H1 (cell line): ENCODE measurements at regions not wholly inside any gene's neighbourhood (a gene's known extent, or its start where the extent isn't known, plus 50 kb on each side); places are given as distances from the start of the nearest gene placed in this dataset.

Experiments used
- CTCF ChIA-PET: fragments of 300-600 bp; sonication (Branson Sonifier 250); formaldehyde crosslinking; loops from one replicate; lab custom pipeline; 2021; ENCODE audit not compliant: partially characterized antibody; lab: Charles Lee
- POLR2A ChIA-PET: fragments of 300-600 bp; sonication (Branson Sonifier 250); formaldehyde crosslinking; loops from one replicate; lab custom pipeline; 2021; ENCODE audit warnings: inconsistent platforms; ENCODE audit not compliant: partially characterized antibody; lab: Charles Lee
- DNase-seq, 2 experiments: peaks; one replicate each; pipeline versions ENCODE4 v3.0.0 to v3.0.0-alpha.2; 2010 to 2022; ENCODE audit warnings: low spot score in 2 of 2, low read depth in 1 of 2, mixed read lengths in 1 of 2
- FAIRE-seq: peaks from 2 replicates; lab custom pipeline; 2011; peaks lifted over from hg19 to GRCh38; lab: Jason Lieb, UNC
- H2AFZ ChIP-seq: 2 replicates; pipeline ENCODE4 v1.8.1; 2012; ENCODE audit warnings: low read length, inconsistent platforms
- H2AK5ac ChIP-seq: 2 replicates; pipeline ENCODE4 v1.6.1; 2013; ENCODE audit warnings: low read depth, low read length
- H2BK120ac ChIP-seq: replicated peaks from 2 replicates; pipeline ENCODE3; 2013; ENCODE audit warnings: low read depth, low read length, inconsistent platforms
- H2BK12ac ChIP-seq: 2 replicates; pipeline ENCODE4 v1.6.1; 2013; ENCODE audit warnings: low read depth, low read length
- H2BK15ac ChIP-seq: 2 replicates; pipeline ENCODE4 v1.6.1; 2013; ENCODE audit warnings: low read length
- H2BK20ac ChIP-seq: 2 replicates; pipeline ENCODE4 v1.6.1; 2013; ENCODE audit warnings: low read length
- H2BK5ac ChIP-seq: 2 replicates; pipeline ENCODE4 v1.6.1; 2013; ENCODE audit warnings: low read depth, low read length
- H3K14ac ChIP-seq: 2 replicates; pipeline ENCODE4 v1.6.1; 2013; ENCODE audit warnings: inconsistent platforms; ENCODE audit not compliant: insufficient read length
- H3K18ac ChIP-seq: 2 replicates; pipeline ENCODE4 v1.6.1; 2013; ENCODE audit warnings: low read length; ENCODE audit errors: extremely low read depth
- H3K23ac ChIP-seq: 2 replicates; pipeline ENCODE4 v1.6.1; 2013; ENCODE audit warnings: inconsistent platforms; ENCODE audit not compliant: insufficient read length
- H3K23me2 ChIP-seq: 2 replicates; pipeline ENCODE4 v1.6.1; 2013; ENCODE audit warnings: low read depth, low read length
- H3K27ac ChIP-seq: 2 replicates; pipeline ENCODE4 v1.6.1; 2011; ENCODE audit warnings: low read depth, low read length, inconsistent platforms
- H3K27me3 ChIP-seq, 4 experiments: replicated peaks in 1 of 4; 1 replicate in 1 of 4; 2 replicates in 3 of 4; pipeline versions ENCODE4 v1.6.1 to v1.8.1; 2011 to 2013; ENCODE audit warnings: low read length in 3 of 4, mild to moderate bottlenecking in 3 of 4, inconsistent platforms in 2 of 4, mixed read lengths in 2 of 4, moderate library complexity in 1 of 4; ENCODE audit not compliant: control insufficient read depth in 3 of 4, insufficient read depth in 3 of 4; ENCODE audit errors: extremely low read depth in 1 of 4
- H3K36me3 ChIP-seq, 4 experiments: 2 replicates each; pipeline versions ENCODE4 v1.6.1 to v1.8.1; 2011 to 2013; ENCODE audit warnings: mild to moderate bottlenecking in 4 of 4, low read length in 3 of 4, moderate library complexity in 2 of 4, control low read depth in 1 of 4, inconsistent platforms in 1 of 4; ENCODE audit not compliant: insufficient read depth in 4 of 4, control insufficient read depth in 2 of 4
- H3K4ac ChIP-seq: replicated peaks from 2 replicates; pipeline ENCODE3; 2013; ENCODE audit warnings: low read length, low read depth, mixed read lengths, inconsistent platforms; ENCODE audit not compliant: insufficient read length
- H3K4me1 ChIP-seq, 4 experiments: replicated peaks in 1 of 4; 1 replicate in 1 of 4; 2 replicates in 3 of 4; pipeline versions ENCODE4 v1.6.1 to v1.8.1; 2011 to 2013; ENCODE audit warnings: low read length in 3 of 4, inconsistent platforms in 2 of 4, mixed read lengths in 1 of 4; ENCODE audit not compliant: insufficient read depth in 4 of 4, control insufficient read depth in 3 of 4
- H3K4me2 ChIP-seq, 2 experiments: 2 replicates each; pipeline versions ENCODE4 v1.6.1 to v1.8.1; 2011 to 2013; ENCODE audit warnings: low read depth in 2 of 2, low read length in 2 of 2, control low read depth in 1 of 2, inconsistent platforms in 1 of 2, mild to moderate bottlenecking in 1 of 2; ENCODE audit not compliant: insufficient read depth in 1 of 2
- H3K4me3 ChIP-seq, 4 experiments: fragments of 200-600, 300-600 bp in 1 of 4; sonication (generic), shearing (Covaris generic), sonication (Bioruptor Twin) in 1 of 4; 2 replicates each; pipeline versions ENCODE4 v1.5.1 to v1.8.1; 2011 to 2016; ENCODE audit warnings: low read length in 4 of 4, low read depth in 3 of 4, control low read depth in 2 of 4, inconsistent platforms in 2 of 4, mild to moderate bottlenecking in 2 of 4, mixed read lengths in 1 of 4, moderate library complexity in 1 of 4; ENCODE audit not compliant: insufficient read depth in 2 of 4; ENCODE audit errors: extremely low read depth in 1 of 4
- H3K56ac ChIP-seq: replicated peaks from 2 replicates; pipeline ENCODE3; 2013; ENCODE audit warnings: low read depth, mild to moderate bottlenecking, mixed read lengths, low read length, inconsistent platforms; ENCODE audit not compliant: insufficient read length
- H3K79me1 ChIP-seq: 2 replicates; pipeline ENCODE4 v1.6.1; 2013; ENCODE audit warnings: low read depth, low read length, control low read depth
- H3K79me2 ChIP-seq, 2 experiments: 2 replicates each; pipeline versions ENCODE4 v1.6.1 to v1.8.1; 2012 to 2013; ENCODE audit warnings: low read length in 2 of 2, mild to moderate bottlenecking in 2 of 2, inconsistent platforms in 1 of 2; ENCODE audit not compliant: insufficient read depth in 2 of 2, control insufficient read depth in 1 of 2
- H3K9ac ChIP-seq, 4 experiments: replicated peaks in 1 of 4; 1 replicate in 1 of 4; 2 replicates in 3 of 4; pipeline versions ENCODE4 v1.6.1 to v1.8.1; 2011 to 2013; ENCODE audit warnings: low read depth in 3 of 4, low read length in 3 of 4, control low read depth in 2 of 4, mild to moderate bottlenecking in 2 of 4, moderate library complexity in 2 of 4, inconsistent platforms in 1 of 4; ENCODE audit errors: extremely low read depth in 1 of 4
- H3K9me3 ChIP-seq, 2 experiments: 2 replicates each; pipeline versions ENCODE4 v1.6.1 to v1.8.1; 2012 to 2013; ENCODE audit warnings: mild to moderate bottlenecking in 2 of 2, moderate library complexity in 2 of 2, control low read depth in 1 of 2, inconsistent platforms in 1 of 2, low read depth in 1 of 2, low read length in 1 of 2, mixed read lengths in 1 of 2; ENCODE audit not compliant: insufficient read depth in 2 of 2
- H4K20me1 ChIP-seq, 2 experiments: replicated peaks in 1 of 2; 2 replicates each; pipeline versions ENCODE3 to v1.8.1; 2011 to 2013; ENCODE audit warnings: inconsistent platforms in 2 of 2, low read length in 2 of 2, mild to moderate bottlenecking in 1 of 2; ENCODE audit not compliant: insufficient read depth in 2 of 2, control insufficient read depth in 1 of 2
- H4K5ac ChIP-seq: 2 replicates; pipeline ENCODE4 v1.6.1; 2013; ENCODE audit warnings: low read length, low read depth, mixed read lengths, inconsistent platforms; ENCODE audit not compliant: insufficient read length
- H4K8ac ChIP-seq: 2 replicates; pipeline ENCODE4 v1.8.0; 2013; ENCODE audit warnings: mild to moderate bottlenecking, moderate library complexity, low read length, inconsistent platforms; ENCODE audit not compliant: insufficient read depth; ENCODE audit errors: extremely low read depth
- H4K91ac ChIP-seq: replicated peaks from 2 replicates; pipeline ENCODE3; 2013; ENCODE audit warnings: low read length, mixed read lengths, inconsistent platforms; ENCODE audit not compliant: insufficient read length
- ASH2L ChIP-seq: fragments of 200-600, 300-600 bp; sonication (generic); IDR thresholded peaks from one replicate; pipeline ENCODE4 v1.7.1; 2017; ENCODE audit warnings: low read length
- BACH1 ChIP-seq: IDR thresholded peaks from 2 replicates; pipeline ENCODE4 v1.6.1; 2012; ENCODE audit warnings: low read length, improper control_type of control experiment
- BRCA1 ChIP-seq: IDR thresholded peaks from 2 replicates; pipeline ENCODE4 v1.6.1; 2012; ENCODE audit warnings: low read depth, low read length, improper control_type of control experiment
- CBX8 ChIP-seq: fragments of 300-800, 300-1000 bp; sonication (generic); IDR thresholded peaks from 2 replicates; pipeline ENCODE4 v1.7.1; 2016; ENCODE audit warnings: low read depth, low read length, borderline replicate concordance
- CHD1 ChIP-seq: IDR thresholded peaks from 2 replicates; pipeline ENCODE4 v1.6.1; 2012; ENCODE audit warnings: low read depth, low read length, improper control_type of control experiment
- CTBP2 ChIP-seq: IDR thresholded peaks from 2 replicates; pipeline ENCODE4 v1.7.0; 2011; ENCODE audit warnings: borderline replicate concordance, mild to moderate bottlenecking, moderate library complexity, mixed read lengths, low read length; ENCODE audit not compliant: insufficient read depth, insufficient read length
- EP300 ChIP-seq, 2 experiments: IDR thresholded peaks; 1 replicate in 1 of 2; 2 replicates in 1 of 2; pipeline ENCODE4 v1.6.1; 2011 to 2012; ENCODE audit warnings: low read depth in 2 of 2, low read length in 2 of 2, mild to moderate bottlenecking in 2 of 2, borderline replicate concordance in 1 of 2, inconsistent platforms in 1 of 2, moderate library complexity in 1 of 2
- MAFK ChIP-seq: IDR thresholded peaks from 2 replicates; pipeline ENCODE4 v1.6.1; 2012; ENCODE audit warnings: low read depth, mild to moderate bottlenecking, improper control_type of control experiment, low read length
- RAD21 ChIP-seq, 2 experiments: IDR thresholded peaks in 1 of 2; conservative IDR thresholded peaks in 1 of 2; 2 replicates each; pipeline ENCODE4 v1.6.1; 2011; ENCODE audit warnings: low read depth in 2 of 2, low read length in 2 of 2, improper control_type of control experiment in 1 of 2, inconsistent platforms in 1 of 2, mild to moderate bottlenecking in 1 of 2, moderate library complexity in 1 of 2
- RNF2 ChIP-seq: fragments of 200-900, 300-1000 bp; sonication (generic); IDR thresholded peaks from 2 replicates; pipeline ENCODE4 v1.7.1; 2016; ENCODE audit warnings: borderline replicate concordance, low read depth, mild to moderate bottlenecking, antibody characterized with exemption, low read length; ENCODE audit not compliant: poor library complexity, severe bottlenecking; ENCODE audit errors: missing control alignments
- SIN3A ChIP-seq, 2 experiments: IDR thresholded peaks in 1 of 2; conservative IDR thresholded peaks in 1 of 2; 2 replicates each; pipeline ENCODE4 v1.6.1; 2011 to 2012; ENCODE audit warnings: low read length in 2 of 2, improper control_type of control experiment in 1 of 2, low read depth in 1 of 2, mild to moderate bottlenecking in 1 of 2
- SIRT6 ChIP-seq: IDR thresholded peaks from one replicate; pipeline ENCODE4 v1.7.1; 2012; ENCODE audit warnings: low read length, inconsistent platforms
- SIX5 ChIP-seq: IDR thresholded peaks from 2 replicates; pipeline ENCODE4 v1.6.1; 2011; ENCODE audit warnings: mild to moderate bottlenecking, low read depth, low read length
- SP1 ChIP-seq: IDR thresholded peaks from 2 replicates; pipeline ENCODE4 v1.6.1; 2011; ENCODE audit warnings: low read depth, low read length
- SUZ12 ChIP-seq: fragments of 200-600 bp; sonication (generic); IDR thresholded peaks from 2 replicates; pipeline ENCODE4 v1.6.1; 2012; ENCODE audit warnings: mild to moderate bottlenecking, inconsistent platforms, low read length, moderate library complexity, mixed read lengths
- WGBS, 2 experiments: shearing (Covaris generic) in 1 of 2; methylation state at CpG; one replicate each; pipeline versions ENCODE4 v1.1.6 to v1.1.7; 2013 to 2015; ENCODE audit warnings: low lambda C conversion rate in 2 of 2, mixed read lengths in 2 of 2, inconsistent platforms in 1 of 2, low coverage in 1 of 2, missing lambda C conversion rate in 1 of 2; ENCODE audit not compliant: insufficient replicate concordance in 2 of 2, insufficient coverage in 1 of 2, insufficient read length in 1 of 2; ENCODE audit errors: extremely low coverage in 1 of 2, missing lambda C conversion rate in 1 of 2; 5-methylcytosine and 5-hydroxymethylcytosine counted together

DNA sequence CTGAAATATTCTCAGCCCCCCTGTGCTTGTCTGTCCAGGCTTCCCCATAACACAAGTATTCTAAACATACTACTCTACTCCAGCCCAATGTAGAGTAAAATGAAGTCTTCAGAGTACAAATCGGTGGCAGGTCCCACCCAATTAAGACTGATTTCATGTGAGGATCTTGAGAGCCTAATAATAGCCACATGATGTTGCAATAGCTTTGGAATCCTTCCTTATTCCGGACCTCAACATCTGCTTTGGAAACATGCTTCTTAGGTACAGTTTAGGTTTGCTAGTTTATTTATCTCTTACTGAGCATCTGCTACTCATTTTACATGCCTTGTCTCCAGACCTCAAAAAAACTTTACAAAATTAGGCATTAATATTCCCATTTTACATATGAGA lies 207.3 kb upstream of the RAB6C start:
- Histone ChIP-seq H2BK5ac (no peak overlapping the region), H2AK5ac (no peak overlapping the region), H3K36me3 (no peaks in the 10 kb centered on the region), H3K9me3 (no peaks in the 10 kb centered on the region), H3K23me2 (no peaks in the 10 kb centered on the region), H3K79me1 (no peaks in the 10 kb centered on the region), H2BK20ac (no peak overlapping the region), H4K20me1 (no peaks in the 10 kb centered on the region), H2BK120ac (no peak overlapping the region), H3K23ac (no peak overlapping the region), H3K18ac (no peak overlapping the region), H3K4me1 (no peaks in the 10 kb centered on the region), H3K4ac (no peak overlapping the region), H3K4me2 (no peak overlapping the region), H3K56ac (no peak overlapping the region), H3K9ac (no peak overlapping the region), H3K4me3 (no peak overlapping the region), H3K27me3 (no peaks in the 10 kb centered on the region), H4K5ac (no peak overlapping the region), H3K14ac (no peak overlapping the region), H4K91ac (no peak overlapping the region), H2BK12ac (no peak overlapping the region), H4K8ac (no peak overlapping the region), H2AFZ (no peak overlapping the region), H2BK15ac (no peak overlapping the region), H3K27ac (no peak overlapping the region), H3K79me2 (no peaks in the 10 kb centered on the region)
- FAIRE-seq, result no peak
- WGBS, 2 experiments, result 93% methylated on average over 2 of the region's 2 CpGs; no CpG with 5 or more reads in 1 of the 2 experiments
- no peak for DNase-seq
- ChIA-PET CTCF (no interaction called here), POLR2A (no interaction called here)
- TF ChIP-seq ASH2L (no peak), CBX8 (no peak), EP300 (IDR thresholded peaks at IDR 0.05; ENCODE audit: borderline replicate concordance in 1 of 2, low read depth in 2 of 2, low read length in 2 of 2) (no peak), SIN3A (conservative IDR thresholded peaks at IDR 0.05 in 1 of 2, IDR thresholded peaks at IDR 0.05 in 1 of 2; ENCODE audit: low read depth in 1 of 2, low read length in 2 of 2) (no peak), CTBP2 (no peak), CHD1 (no peak), SP1 (no peak), RNF2 (no peak), SIX5 (no peak), MAFK (no peak), SUZ12 (no peak), BRCA1 (no peak), RAD21 (IDR thresholded peaks at IDR 0.05 in 1 of 2, conservative IDR thresholded peaks at IDR 0.05 in 1 of 2; ENCODE audit: low read depth in 2 of 2, low read length in 2 of 2) (no peak), SIRT6 (no peak), BACH1 (no peak)
